GM03348 (cell line): ENCODE measurements at regions not wholly inside any gene's neighbourhood (a gene's known extent, or its start where the extent isn't known, plus 50 kb on each side); places are given as distances from the start of the nearest gene placed in this dataset.

Experiments used
- DNase-seq: peaks from one replicate; pipeline ENCODE4 v3.0.0; 2012; ENCODE audit warnings: low spot score

GRCh38 chr17:72390675-72391508, 270.1 kb downstream of the SOX9 start:
- no peak for DNase-seq

GRCh38 chr17:72392056-72393010, 271.5 kb downstream of the SOX9 start:
- DNase-seq = peak; percentile 79

GRCh38 chr17:72393553-72393952, 272.7 kb downstream of the SOX9 start:
- DNase-seq = peak; percentile 67

GRCh38 chr17:72394531-72394930, 273.7 kb downstream of the SOX9 start:
- no peak for DNase-seq

- no peak for DNase-seq
Measured at GRCh38 chr17:72396121-72396520, 275.3 kb downstream of the SOX9 start.

- DNase-seq = no peak
Measured at GRCh38 chr17:72397223-72397667, 276.4 kb downstream of the SOX9 start.

GRCh38 chr17:72397687-72398086, 276.9 kb downstream of the SOX9 start:
- no peak for DNase-seq

- no peak for DNase-seq
Measured at GRCh38 chr17:72399023-72399607, 278.3 kb downstream of the SOX9 start.

- DNase-seq = no peak
Measured at GRCh38 chr17:72399608-72400487, 279.0 kb downstream of the SOX9 start.

- no peak for DNase-seq
Measured at GRCh38 chr17:72400488-72400827, 279.6 kb downstream of the SOX9 start.

- no peak for DNase-seq
Measured at GRCh38 chr17:72400863-72401262, 280.0 kb downstream of the SOX9 start.

GRCh38 chr17:72401883-72402726, 281.3 kb downstream of the SOX9 start:
- DNase-seq = no peak

GRCh38 chr17:72402727-72403210, 281.9 kb downstream of the SOX9 start:
- no peak for DNase-seq

- no peak for DNase-seq
Measured at GRCh38 chr17:72403713-72404209, 282.9 kb downstream of the SOX9 start.

GRCh38 chr17:72404872-72405271, 284.1 kb downstream of the SOX9 start:
- peak; percentile 64 for DNase-seq

- DNase-seq = no peak
Measured at GRCh38 chr17:72405662-72406230, 284.9 kb downstream of the SOX9 start.

- no peak for DNase-seq
Measured at GRCh38 chr17:72406498-72406897, 285.7 kb downstream of the SOX9 start.

GRCh38 chr17:72407336-72407909, 286.6 kb downstream of the SOX9 start:
- peak; percentile 94 for DNase-seq

GRCh38 chr17:72407931-72408330, 287.1 kb downstream of the SOX9 start:
- no peak for DNase-seq

- no peak for DNase-seq
Measured at GRCh38 chr17:72408641-72409040, 287.8 kb downstream of the SOX9 start.
